T-cell (primary cell): ENCODE measurements at regions not wholly inside any gene's neighbourhood (a gene's known extent, or its start where the extent isn't known, plus 50 kb on each side); places are given as distances from the start of the nearest gene placed in this dataset.

Experiments used
- ATAC-seq, 4 experiments: fragments of 200-7000 bp in 3 of 4; fragments of 150-1000 bp in 1 of 4; cut with Tn5 transposase; replicated peaks in 1 of 4; 1 replicate in 3 of 4; 2 replicates in 1 of 4; pipeline ENCODE4 v1.10.0; 2021; ENCODE audit warnings: moderate library complexity in 3 of 4, mild to moderate bottlenecking in 2 of 4, moderate number of reproducible peaks in 1 of 4
- CTCF ChIA-PET, 2 donors: fragments of 300-600 bp; sonication (Branson Sonifier 250); formaldehyde crosslinking; loops; one replicate each; lab custom pipeline; 2022; ENCODE audit warnings: antibody characterized with exemption in 2 of 2; lab: Charles Lee
- POLR2A ChIA-PET, 2 donors: fragments of 300-600 bp; sonication (Branson Sonifier 250); formaldehyde crosslinking; loops; one replicate each; lab custom pipeline; 2022; ENCODE audit warnings: antibody characterized with exemption in 2 of 2; lab: Charles Lee
- DNase-seq, 35 experiments: peaks; one replicate each; pipeline versions ENCODE4 v3.0.0 to v3.0.0-alpha.2; 2013 to 2023
- H3K27ac ChIP-seq: one replicate; pipeline ENCODE4 v1.5.1; 2013; ENCODE audit warnings: low read length
- H3K27me3 ChIP-seq, 2 experiments: replicated peaks in 1 of 2; 1 replicate in 1 of 2; 2 replicates in 1 of 2; pipeline versions ENCODE4 v1.6.1 to v1.7.0; 2013; ENCODE audit warnings: low read length in 1 of 2, mixed read lengths in 1 of 2; ENCODE audit not compliant: control insufficient read depth in 2 of 2, insufficient read depth in 2 of 2; ENCODE audit errors: extremely low read depth in 1 of 2
- H3K36me3 ChIP-seq, 2 donors: 1 replicate in 1 of 2; 2 replicates in 1 of 2; pipeline versions ENCODE4 v1.6.1 to v1.7.0; 2013; ENCODE audit warnings: low read length in 1 of 2; ENCODE audit not compliant: control insufficient read depth in 2 of 2, insufficient read depth in 1 of 2; ENCODE audit errors: extremely low read depth in 1 of 2
- H3K4me1 ChIP-seq, 2 experiments: 1 replicate in 1 of 2; 2 replicates in 1 of 2; pipeline versions ENCODE4 v1.6.1 to v1.7.0; 2013; ENCODE audit warnings: low read length in 2 of 2, mixed read lengths in 1 of 2; ENCODE audit not compliant: insufficient read depth in 2 of 2, control insufficient read depth in 1 of 2; ENCODE audit errors: extremely low read depth in 1 of 2
- H3K4me3 ChIP-seq, 2 donors: 1 replicate in 1 of 2; 2 replicates in 1 of 2; pipeline versions ENCODE4 v1.5.1 to v1.7.0; 2013; ENCODE audit warnings: mild to moderate bottlenecking in 2 of 2, low read length in 1 of 2, moderate library complexity in 1 of 2; ENCODE audit not compliant: control insufficient read depth in 1 of 2; ENCODE audit errors: extremely low read depth in 1 of 2
- H3K9me3 ChIP-seq: 2 replicates; pipeline ENCODE4 v1.7.0; 2013
- H3K27ac Mint-ChIP-seq, 2 donors: one replicate each; pipeline ENCODE4 v1.8.0; 2020 to 2021; ENCODE audit warnings: mild to moderate bottlenecking in 2 of 2, mixed read lengths in 2 of 2
- H3K27me3 Mint-ChIP-seq, 2 donors: one replicate each; pipeline ENCODE4 v1.8.0; 2021 to 2022; ENCODE audit warnings: mixed read lengths in 2 of 2
- H3K36me3 Mint-ChIP-seq: one replicate; pipeline ENCODE4 v1.8.0; 2021; ENCODE audit warnings: mixed read lengths
- H3K4me1 Mint-ChIP-seq, 3 donors: one replicate each; pipeline ENCODE4 v1.8.0; 2020 to 2022; ENCODE audit warnings: mixed read lengths in 3 of 3, mild to moderate bottlenecking in 1 of 3
- H3K4me3 Mint-ChIP-seq, 3 donors: one replicate each; pipeline ENCODE4 v1.8.0; 2020 to 2022; ENCODE audit warnings: mild to moderate bottlenecking in 3 of 3, mixed read lengths in 3 of 3, moderate library complexity in 3 of 3
- H3K9me3 Mint-ChIP-seq, 3 donors: one replicate each; pipeline ENCODE4 v1.8.0; 2020 to 2022; ENCODE audit warnings: mixed read lengths in 3 of 3
- WGBS: methylation state at CpG from one replicate; pipeline ENCODE4 v1.1.5; 2013; ENCODE audit warnings: missing lambda C conversion rate; ENCODE audit not compliant: insufficient coverage; 5-methylcytosine and 5-hydroxymethylcytosine counted together

DNA sequence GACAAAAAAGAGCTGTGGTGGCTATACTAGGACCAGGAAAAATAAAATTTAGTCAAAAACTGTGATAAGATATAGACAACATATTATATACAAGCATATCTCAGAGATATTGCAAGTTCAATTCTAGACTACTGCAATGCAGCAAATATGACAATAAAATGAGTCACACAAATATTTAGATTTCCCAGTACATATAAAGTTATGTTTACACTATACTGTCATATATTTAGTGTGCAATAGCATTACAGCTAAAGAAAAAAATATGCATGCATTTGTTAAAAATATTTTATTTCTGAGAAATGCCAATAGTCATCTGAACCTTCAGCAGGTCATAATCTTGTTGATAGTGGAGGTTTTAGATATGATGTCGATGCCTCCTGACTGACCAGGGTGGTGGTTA is 72.1 kb downstream of the AKR1C4 start:
- CTCF ChIA-PET = no interaction called here
- peaks cover 3% of the 10 kb centered on the region for H3K36me3 Mint-ChIP-seq
- 50% methylated on average over 1 of the region's 1 CpG for WGBS
- Histone ChIP-seq H3K27ac (no peak overlapping the region), H3K9me3 (no peaks in the 10 kb centered on the region), H3K36me3 (no peaks in the 10 kb centered on the region), H3K27me3 (no peaks in the 10 kb centered on the region), H3K4me1 (no peaks in the 10 kb centered on the region), H3K4me3 (no peak overlapping the region)
- peaks cover 4 to 14% (median 13%) of the 10 kb centered on the region in 3 donors for H3K4me1 Mint-ChIP-seq
- no peak for ATAC-seq
- no peak overlapping the region for H3K27ac Mint-ChIP-seq
- POLR2A ChIA-PET = no interaction called here
- H3K4me3 Mint-ChIP-seq = no peak overlapping the region
- peaks cover 4 to 10% (median 9%) of the 10 kb centered on the region in 3 donors for H3K9me3 Mint-ChIP-seq
- DNase-seq = no peak
- H3K27me3 Mint-ChIP-seq = peaks cover 0 to under 1% of the 10 kb centered on the region in 2 donors

DNA sequence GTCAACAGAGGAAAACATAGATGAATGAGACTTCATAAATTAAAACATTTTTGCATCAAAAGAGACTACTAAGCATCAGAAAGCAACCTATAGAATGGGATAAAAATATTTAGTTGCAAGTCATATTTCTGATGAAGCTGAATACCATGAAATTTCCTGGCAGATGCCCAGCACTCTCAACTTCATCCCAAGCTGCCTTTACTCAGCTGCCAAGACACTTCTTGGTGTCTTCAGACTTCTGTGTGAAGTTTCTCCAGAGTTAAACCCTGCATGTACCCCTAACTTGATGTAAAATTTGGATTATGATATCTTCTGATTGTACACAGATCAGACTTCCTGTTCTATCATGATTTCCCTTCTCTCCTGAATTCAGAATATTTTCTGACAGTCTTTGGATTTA is 73.2 kb downstream of the AKR1C4 start:
- Mint-ChIP-seq H3K27me3 (peaks cover 0 to 3% of the 10 kb centered on the region in 2 donors), H3K36me3 (peaks cover 3% of the 10 kb centered on the region), H3K9me3 (peaks cover 4 to 6% (median 5%) of the 10 kb centered on the region in 3 donors), H3K27ac (no peak overlapping the region), H3K4me1 (peaks cover 4 to 14% (median 13%) of the 10 kb centered on the region in 3 donors), H3K4me3 (no peak overlapping the region)
- CTCF ChIA-PET = no interaction called here
- no peaks in the 10 kb centered on the region for H3K9me3 ChIP-seq
- ATAC-seq (no peak), DNase-seq (no peak)
- no peaks in the 10 kb centered on the region for H3K27me3 ChIP-seq
- no peak overlapping the region for H3K4me3 ChIP-seq
- H3K27ac ChIP-seq = no peak overlapping the region
- POLR2A ChIA-PET = no interaction called here
- no peaks in the 10 kb centered on the region for H3K4me1 ChIP-seq
- H3K36me3 ChIP-seq = no peaks in the 10 kb centered on the region

DNA sequence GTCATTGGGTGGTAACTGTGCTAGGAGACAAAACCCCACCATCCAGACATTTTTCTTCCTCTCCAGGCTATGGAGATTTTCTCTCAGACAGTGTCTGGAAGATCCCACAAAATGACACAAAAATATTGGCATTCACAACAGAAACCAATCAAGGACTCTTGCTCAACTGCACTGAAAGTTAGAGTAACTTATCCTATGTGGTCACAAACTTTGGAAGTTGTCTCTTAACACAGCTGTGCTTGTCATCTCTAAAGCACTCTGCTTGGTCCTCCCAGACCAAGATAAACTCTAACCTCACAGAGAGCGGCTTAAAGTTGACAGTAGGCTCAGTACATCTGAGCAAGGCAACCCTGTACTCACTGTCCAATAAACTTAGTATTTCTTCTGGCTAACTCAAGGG is 74.9 kb downstream of the AKR1C4 start:
- H3K27me3 ChIP-seq = no peaks in the 10 kb centered on the region
- no peak overlapping the region for H3K4me3 ChIP-seq
- peaks cover 3% of the 10 kb centered on the region for H3K36me3 Mint-ChIP-seq
- peaks cover 4 to 14% (median 13%) of the 10 kb centered on the region in 3 donors for H3K4me1 Mint-ChIP-seq
- peaks cover 3 to 5% (median 4%) of the 10 kb centered on the region in 3 donors for H3K9me3 Mint-ChIP-seq
- no peaks in the 10 kb centered on the region for H3K36me3 ChIP-seq
- ChIA-PET POLR2A (no interaction called here), CTCF (no interaction called here)
- H3K4me3 Mint-ChIP-seq = no peak overlapping the region
- DNase-seq (no peak), ATAC-seq (no peak)
- H3K27ac ChIP-seq = no peak overlapping the region
- no CpG with 5 or more reads among the region's 1 CpG for WGBS
- peaks cover 0 to 3% of the 10 kb centered on the region in 2 donors for H3K27me3 Mint-ChIP-seq
- H3K4me1 ChIP-seq = no peaks in the 10 kb centered on the region
- H3K27ac Mint-ChIP-seq = no peak overlapping the region
- no peaks in the 10 kb centered on the region for H3K9me3 ChIP-seq

DNA sequence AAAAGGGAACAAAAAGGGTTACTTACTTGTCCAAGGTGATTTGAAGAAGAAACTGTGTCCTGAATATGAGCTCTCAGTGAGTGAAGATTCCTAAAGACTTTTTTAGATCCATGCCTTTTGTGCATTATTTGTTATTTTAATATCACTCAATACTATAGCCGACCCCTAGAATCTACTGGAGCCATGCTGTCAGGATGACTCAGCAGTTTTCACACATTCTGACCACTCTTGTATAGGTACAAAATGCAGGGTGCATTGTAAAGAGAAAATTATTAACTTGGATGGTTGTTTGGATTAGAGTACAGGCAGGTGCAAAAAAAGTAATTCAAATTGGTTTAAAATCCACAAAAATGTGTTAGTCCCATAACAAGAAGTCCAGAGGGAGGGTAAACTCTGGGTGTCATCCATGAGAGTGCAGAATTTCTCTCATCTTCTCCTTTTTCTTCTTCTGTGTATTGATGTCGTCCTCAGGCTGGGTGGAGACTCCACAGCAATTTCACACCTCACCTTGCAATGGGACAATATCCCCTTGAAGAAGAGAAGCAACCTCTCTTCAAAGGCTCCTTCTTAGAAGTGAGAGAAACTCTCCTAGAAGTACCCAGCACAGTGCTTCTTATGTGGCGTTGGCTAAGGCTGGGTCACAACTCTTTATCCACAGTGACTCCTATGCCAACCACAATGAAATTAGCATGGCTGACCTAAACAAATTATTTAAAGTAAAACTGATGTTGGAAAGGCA is 75.6 kb downstream of the AKR1C4 start:
- no peaks in the 10 kb centered on the region for H3K9me3 ChIP-seq
- no peak overlapping the region for H3K4me3 ChIP-seq
- ATAC-seq = peak in 1 of 4 experiments; percentile 54
- H3K4me1 ChIP-seq = no peaks in the 10 kb centered on the region
- no peaks in the 10 kb centered on the region for H3K9me3 Mint-ChIP-seq
- no peak overlapping the region for H3K27ac ChIP-seq
- CTCF ChIA-PET = no interaction called here
- no peak for DNase-seq
- no peaks in the 10 kb centered on the region for H3K36me3 Mint-ChIP-seq
- H3K27me3 ChIP-seq = no peaks in the 10 kb centered on the region
- H3K27ac Mint-ChIP-seq = no peak overlapping the region
- H3K36me3 ChIP-seq = no peaks in the 10 kb centered on the region
- WGBS = no CpG with 5 or more reads among the region's 3 CpGs
- peaks cover 4 to 14% (median 13%) of the 10 kb centered on the region in 3 donors for H3K4me1 Mint-ChIP-seq
- no peak overlapping the region for H3K4me3 Mint-ChIP-seq
- POLR2A ChIA-PET = no interaction called here
- H3K27me3 Mint-ChIP-seq = peaks cover 0 to 3% of the 10 kb centered on the region in 2 donors

DNA sequence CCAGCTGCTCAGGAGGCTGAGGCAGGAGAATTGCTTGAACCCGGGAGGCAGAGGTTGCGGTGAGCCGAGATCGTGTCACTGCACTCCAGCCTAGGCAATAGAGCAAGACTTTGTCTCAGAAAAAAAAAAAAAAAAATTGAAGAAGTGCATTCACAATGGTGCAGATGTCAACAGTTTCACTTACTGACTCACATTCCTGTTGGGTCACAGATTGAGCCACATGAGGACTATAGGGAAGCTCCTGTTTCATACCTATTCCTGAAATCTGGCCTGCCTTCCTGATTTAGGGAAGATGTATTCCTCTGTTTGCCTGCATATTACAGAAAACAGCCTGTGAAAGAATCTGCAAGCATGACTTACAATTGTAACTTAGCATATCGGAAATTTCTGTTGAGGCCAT is 78.2 kb downstream of the AKR1C4 start:
- no peak overlapping the region for H3K4me3 Mint-ChIP-seq
- no peak overlapping the region for H3K27ac Mint-ChIP-seq
- H3K4me1 Mint-ChIP-seq = peaks cover 4 to 19% (median 13%) of the 10 kb centered on the region in 3 donors
- POLR2A ChIA-PET = no interaction called here
- no CpG with 5 or more reads among the region's 5 CpGs for WGBS
- no peaks in the 10 kb centered on the region for H3K9me3 Mint-ChIP-seq
- Histone ChIP-seq H3K27me3 (no peaks in the 10 kb centered on the region), H3K36me3 (no peaks in the 10 kb centered on the region), H3K4me3 (no peak overlapping the region), H3K27ac (no peak overlapping the region), H3K4me1 (no peaks in the 10 kb centered on the region), H3K9me3 (no peaks in the 10 kb centered on the region)
- DNase-seq (no peak), ATAC-seq (no peak)
- no peaks in the 10 kb centered on the region for H3K36me3 Mint-ChIP-seq
- peaks cover 0 to 11% of the 10 kb centered on the region in 2 donors for H3K27me3 Mint-ChIP-seq
- CTCF ChIA-PET = no interaction called here

DNA sequence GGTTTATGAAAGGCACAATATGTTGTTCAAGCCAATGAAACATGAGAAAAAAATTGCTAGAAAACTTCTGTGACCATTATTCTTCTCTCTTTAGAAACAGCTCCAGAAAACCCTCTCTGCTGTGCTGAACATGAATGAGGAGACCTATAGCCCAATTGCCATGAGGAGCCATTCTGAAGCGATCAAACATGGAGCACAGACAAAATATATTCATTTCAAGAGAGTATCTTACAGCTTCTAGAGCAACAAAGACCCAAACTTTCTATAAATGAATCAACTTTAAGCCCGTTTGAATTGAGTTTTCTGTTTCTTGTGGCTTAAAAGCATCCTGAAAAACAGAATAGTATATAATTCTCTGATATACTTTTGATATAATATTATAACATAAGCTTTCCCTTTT is 83.4 kb upstream of the UCN3 start:
- no peaks in the 10 kb centered on the region for H3K36me3 ChIP-seq
- H3K27me3 ChIP-seq = no peaks in the 10 kb centered on the region
- H3K4me1 ChIP-seq = peaks cover 8 to 13% of the 10 kb centered on the region in 2 experiments
- Mint-ChIP-seq H3K27ac (no peak overlapping the region), H3K4me1 (peaks cover 14 to 28% (median 18%) of the 10 kb centered on the region in 3 donors), H3K4me3 (no peak overlapping the region), H3K9me3 (no peaks in the 10 kb centered on the region), H3K27me3 (peaks cover 0 to 19% of the 10 kb centered on the region in 2 donors), H3K36me3 (no peaks in the 10 kb centered on the region)
- no peaks in the 10 kb centered on the region for H3K9me3 ChIP-seq
- ChIA-PET CTCF (interaction anchor here in 1 of 2 donors (1.1 kb wide), 1 partner anchor 12 kb away, joined by 4 read pairs; no protein-coding TSS in a partner anchor), POLR2A (interaction anchor here in 1 of 2 donors (0.7 kb wide), 1 partner anchor 349 kb away, joined by 3 read pairs; no protein-coding TSS in a partner anchor)
- ATAC-seq (no peak), DNase-seq (no peak)
- no peak overlapping the region for H3K27ac ChIP-seq
- H3K4me3 ChIP-seq = no peak overlapping the region
- WGBS = 38% methylated on average over 1 of the region's 2 CpGs
